ENCODE measurements at regions not wholly inside any gene's neighbourhood (a gene's known extent, or its start where the extent isn't known, plus 50 kb on each side); places are given as distances from the start of the nearest gene placed in this dataset.

DNA sequence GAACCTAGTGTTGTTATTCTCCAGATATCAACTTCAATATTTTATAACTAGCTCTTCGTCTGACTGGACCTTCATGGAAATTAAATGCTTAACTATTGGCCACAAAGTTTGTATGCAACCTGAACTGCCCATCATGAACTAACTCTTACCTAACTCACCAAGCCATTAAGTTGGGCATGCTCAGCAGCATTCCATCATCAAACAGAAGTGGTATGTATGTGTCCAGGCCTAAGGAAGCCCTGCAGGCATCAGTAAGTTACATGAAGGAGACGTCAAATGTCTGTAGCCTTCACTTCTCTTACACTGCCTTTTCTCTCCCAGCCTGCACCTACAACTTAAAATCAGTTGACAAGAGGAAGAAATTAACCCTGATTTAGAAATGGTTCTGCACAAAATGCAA is 1639.2 kb upstream of the PABPC4L start:
- TF ChIP-seq YY1 (tag by site-specific recombination; IDR thresholded peaks at IDR 0.05) (no peak), ZBTB7A (tag by site-specific recombination; IDR thresholded peaks at IDR 0.05; ENCODE audit: low read depth) (no peak), ZFP41 (tag by site-specific recombination; IDR thresholded peaks at IDR 0.05; ENCODE audit: borderline replicate concordance) (no peak), ZNF670 (tag by site-specific recombination; IDR thresholded peaks at IDR 0.05; ENCODE audit: low read depth) (no peak), ZNF335 (tag by site-specific recombination; conservative IDR thresholded peaks at IDR 0.05) (no peak), IKZF3 (tag by site-specific recombination; IDR thresholded peaks at IDR 0.05) (no peak), PRDM1 (tag by site-specific recombination; IDR thresholded peaks at IDR 0.05) (no peak), ZNF274 (IDR thresholded peaks at IDR 0.05; ENCODE audit: low read length) (no peak), ZNF274 (tag by site-specific recombination; IDR thresholded peaks at IDR 0.05; ENCODE audit: borderline replicate concordance) (no peak), ZNF391 (tag by site-specific recombination; IDR thresholded peaks at IDR 0.05; ENCODE audit: borderline replicate concordance, low read depth) (no peak)
- TF ChIP-seq, protein P1, sequence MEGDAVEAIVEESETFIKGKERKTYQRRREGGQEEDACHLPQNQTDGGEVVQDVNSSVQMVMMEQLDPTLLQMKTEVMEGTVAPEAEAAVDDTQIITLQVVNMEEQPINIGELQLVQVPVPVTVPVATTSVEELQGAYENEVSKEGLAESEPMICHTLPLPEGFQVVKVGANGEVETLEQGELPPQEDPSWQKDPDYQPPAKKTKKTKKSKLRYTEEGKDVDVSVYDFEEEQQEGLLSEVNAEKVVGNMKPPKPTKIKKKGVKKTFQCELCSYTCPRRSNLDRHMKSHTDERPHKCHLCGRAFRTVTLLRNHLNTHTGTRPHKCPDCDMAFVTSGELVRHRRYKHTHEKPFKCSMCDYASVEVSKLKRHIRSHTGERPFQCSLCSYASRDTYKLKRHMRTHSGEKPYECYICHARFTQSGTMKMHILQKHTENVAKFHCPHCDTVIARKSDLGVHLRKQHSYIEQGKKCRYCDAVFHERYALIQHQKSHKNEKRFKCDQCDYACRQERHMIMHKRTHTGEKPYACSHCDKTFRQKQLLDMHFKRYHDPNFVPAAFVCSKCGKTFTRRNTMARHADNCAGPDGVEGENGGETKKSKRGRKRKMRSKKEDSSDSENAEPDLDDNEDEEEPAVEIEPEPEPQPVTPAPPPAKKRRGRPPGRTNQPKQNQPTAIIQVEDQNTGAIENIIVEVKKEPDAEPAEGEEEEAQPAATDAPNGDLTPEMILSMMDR (tag by site-specific recombination; IDR thresholded peaks at IDR 0.05) = no peak
- TF ChIP-seq, protein P2, sequence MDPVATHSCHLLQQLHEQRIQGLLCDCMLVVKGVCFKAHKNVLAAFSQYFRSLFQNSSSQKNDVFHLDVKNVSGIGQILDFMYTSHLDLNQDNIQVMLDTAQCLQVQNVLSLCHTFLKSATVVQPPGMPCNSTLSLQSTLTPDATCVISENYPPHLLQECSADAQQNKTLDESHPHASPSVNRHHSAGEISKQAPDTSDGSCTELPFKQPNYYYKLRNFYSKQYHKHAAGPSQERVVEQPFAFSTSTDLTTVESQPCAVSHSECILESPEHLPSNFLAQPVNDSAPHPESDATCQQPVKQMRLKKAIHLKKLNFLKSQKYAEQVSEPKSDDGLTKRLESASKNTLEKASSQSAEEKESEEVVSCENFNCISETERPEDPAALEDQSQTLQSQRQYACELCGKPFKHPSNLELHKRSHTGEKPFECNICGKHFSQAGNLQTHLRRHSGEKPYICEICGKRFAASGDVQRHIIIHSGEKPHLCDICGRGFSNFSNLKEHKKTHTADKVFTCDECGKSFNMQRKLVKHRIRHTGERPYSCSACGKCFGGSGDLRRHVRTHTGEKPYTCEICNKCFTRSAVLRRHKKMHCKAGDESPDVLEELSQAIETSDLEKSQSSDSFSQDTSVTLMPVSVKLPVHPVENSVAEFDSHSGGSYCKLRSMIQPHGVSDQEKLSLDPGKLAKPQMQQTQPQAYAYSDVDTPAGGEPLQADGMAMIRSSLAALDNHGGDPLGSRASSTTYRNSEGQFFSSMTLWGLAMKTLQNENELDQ (tag by site-specific recombination; IDR thresholded peaks at IDR 0.05; ENCODE audit: low read depth) = no peak
- TF ChIP-seq, protein P3, sequence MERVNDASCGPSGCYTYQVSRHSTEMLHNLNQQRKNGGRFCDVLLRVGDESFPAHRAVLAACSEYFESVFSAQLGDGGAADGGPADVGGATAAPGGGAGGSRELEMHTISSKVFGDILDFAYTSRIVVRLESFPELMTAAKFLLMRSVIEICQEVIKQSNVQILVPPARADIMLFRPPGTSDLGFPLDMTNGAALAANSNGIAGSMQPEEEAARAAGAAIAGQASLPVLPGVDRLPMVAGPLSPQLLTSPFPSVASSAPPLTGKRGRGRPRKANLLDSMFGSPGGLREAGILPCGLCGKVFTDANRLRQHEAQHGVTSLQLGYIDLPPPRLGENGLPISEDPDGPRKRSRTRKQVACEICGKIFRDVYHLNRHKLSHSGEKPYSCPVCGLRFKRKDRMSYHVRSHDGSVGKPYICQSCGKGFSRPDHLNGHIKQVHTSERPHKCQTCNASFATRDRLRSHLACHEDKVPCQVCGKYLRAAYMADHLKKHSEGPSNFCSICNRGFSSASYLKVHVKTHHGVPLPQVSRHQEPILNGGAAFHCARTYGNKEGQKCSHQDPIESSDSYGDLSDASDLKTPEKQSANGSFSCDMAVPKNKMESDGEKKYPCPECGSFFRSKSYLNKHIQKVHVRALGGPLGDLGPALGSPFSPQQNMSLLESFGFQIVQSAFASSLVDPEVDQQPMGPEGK (tag by site-specific recombination; IDR thresholded peaks at IDR 0.05) = no peak
